ENCODE measurements at regions not wholly inside any gene's neighbourhood (a gene's known extent, or its start where the extent isn't known, plus 50 kb on each side); places are given as distances from the start of the nearest gene placed in this dataset.

GRCh38 chr10:130435961-130436360 lies 299.8 kb downstream of the GLRX3 start:
- no peak for TF ChIP-seq CTCF (IDR thresholded peaks at IDR 0.05)
- no peak for TF ChIP-seq POLR2A (IDR thresholded peaks at IDR 0.05)

All from right lobe of liver (tissue), 4 donors.